HG03565 (cell line): ENCODE measurements at regions not wholly inside any gene's neighbourhood (a gene's known extent, or its start where the extent isn't known, plus 50 kb on each side); places are given as distances from the start of the nearest gene placed in this dataset.

Experiments
- ATAC-seq: cut with Tn5 transposase; IDR thresholded peaks from one replicate; pipeline ENCODE4 v1.9.1; 2021; ENCODE audit warnings: mild to moderate bottlenecking, moderate library complexity; ENCODE audit not compliant: unreplicated experiment

DNA sequence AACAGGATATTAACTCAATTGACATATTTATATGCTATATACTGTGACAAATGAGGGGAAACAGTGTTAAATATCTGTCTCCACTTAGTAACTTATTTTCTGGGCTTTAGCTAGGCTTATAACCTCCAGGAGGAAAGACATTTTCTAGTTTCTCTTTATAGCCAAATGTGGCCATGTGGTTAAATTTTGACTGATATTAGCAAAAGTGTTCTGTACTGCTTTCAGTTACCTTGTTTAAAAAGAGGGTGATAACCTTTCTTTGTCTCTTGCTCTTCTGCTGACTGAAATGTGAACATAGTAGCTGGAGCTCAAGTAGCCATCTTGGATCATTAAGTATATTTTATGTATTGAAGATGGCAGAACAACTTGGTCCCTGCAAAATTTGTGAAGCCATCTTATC lies 253.7 kb downstream of the PDHA2 start:
- ATAC-seq: no peak

DNA sequence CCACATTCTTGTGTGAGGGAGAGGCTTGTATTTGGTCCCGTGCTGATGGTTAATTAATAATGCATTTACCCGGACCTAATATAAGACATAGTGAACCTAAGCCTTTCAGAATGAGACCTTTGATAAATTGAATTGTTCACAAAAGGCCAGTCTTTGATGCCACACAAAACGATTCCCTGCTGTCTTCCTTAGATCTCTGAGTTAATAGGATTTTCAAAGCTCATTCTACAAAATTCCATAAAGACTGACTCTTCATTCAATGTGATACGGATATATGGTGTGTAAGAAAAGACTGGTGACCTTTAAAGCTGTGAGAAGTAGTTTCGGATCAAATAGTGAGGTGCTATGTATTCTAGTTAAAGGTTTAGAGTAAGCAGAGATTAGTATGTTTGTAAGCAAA lies 254.3 kb downstream of the PDHA2 start:
- ATAC-seq: no peak

DNA sequence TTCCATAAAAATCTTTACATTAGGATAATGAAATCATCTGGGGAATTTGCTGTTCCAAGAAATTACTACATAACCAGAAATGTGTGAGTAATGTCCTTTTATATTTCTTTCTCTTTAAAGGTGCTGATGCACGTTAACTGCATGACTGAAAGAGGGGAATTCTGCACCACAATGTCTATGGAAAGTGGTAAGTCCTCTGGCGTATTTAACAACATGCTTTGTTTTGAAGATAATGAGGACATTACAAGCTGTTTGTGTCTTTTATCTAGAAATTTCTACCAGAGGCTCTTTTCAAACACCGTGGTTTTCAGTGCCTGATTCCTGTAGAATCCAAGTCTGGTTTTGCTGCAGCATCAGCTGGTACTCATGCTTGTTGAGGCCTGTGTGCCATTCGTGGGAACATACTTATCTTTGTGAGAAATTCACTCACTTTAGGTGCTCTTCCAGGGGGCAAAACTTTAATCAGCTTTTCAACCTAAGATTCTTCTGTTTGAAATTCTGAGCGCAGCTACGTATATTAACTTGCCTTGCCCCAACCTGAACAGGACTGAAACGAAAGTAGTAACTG lies 257.2 kb downstream of the PDHA2 start:
- no peak for ATAC-seq

DNA sequence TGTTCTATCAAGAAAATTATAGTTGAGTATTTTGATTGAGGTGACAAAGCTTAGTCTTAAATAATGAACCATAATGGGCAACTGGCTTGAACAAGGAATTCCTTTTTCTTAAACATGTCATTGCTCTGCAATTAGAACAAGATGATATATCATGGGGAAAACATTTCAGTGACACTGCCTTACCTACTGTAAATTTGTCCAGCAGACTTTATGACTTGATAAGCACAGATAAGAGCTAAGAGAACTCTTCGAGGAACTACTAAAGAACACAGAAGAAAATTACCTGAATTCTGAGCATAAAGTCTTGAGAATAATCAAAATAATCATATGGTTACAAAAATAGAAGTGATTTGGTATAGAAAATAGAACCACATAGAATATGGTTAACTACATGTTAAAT lies 257.8 kb downstream of the PDHA2 start:
- ATAC-seq: no peak

DNA sequence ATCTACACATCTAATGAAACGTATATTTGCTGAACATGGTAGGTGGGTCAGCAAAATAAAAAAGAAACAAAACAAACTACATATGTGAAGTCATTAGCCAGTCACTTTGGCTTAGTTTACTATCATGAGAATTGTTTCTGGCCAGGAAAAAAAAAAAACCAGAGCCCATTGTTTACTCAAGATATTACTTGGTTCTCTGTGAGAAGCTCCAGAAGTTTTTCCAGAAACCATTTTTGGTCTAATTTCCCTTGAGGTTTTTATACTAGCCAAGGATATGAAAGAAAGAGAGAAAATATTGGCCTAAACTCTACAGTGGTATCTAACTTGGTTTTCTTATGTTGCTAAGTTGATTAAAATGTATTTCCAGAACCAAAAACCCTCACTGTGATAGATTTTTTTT lies 259.1 kb downstream of the PDHA2 start:
- ATAC-seq: no peak

DNA sequence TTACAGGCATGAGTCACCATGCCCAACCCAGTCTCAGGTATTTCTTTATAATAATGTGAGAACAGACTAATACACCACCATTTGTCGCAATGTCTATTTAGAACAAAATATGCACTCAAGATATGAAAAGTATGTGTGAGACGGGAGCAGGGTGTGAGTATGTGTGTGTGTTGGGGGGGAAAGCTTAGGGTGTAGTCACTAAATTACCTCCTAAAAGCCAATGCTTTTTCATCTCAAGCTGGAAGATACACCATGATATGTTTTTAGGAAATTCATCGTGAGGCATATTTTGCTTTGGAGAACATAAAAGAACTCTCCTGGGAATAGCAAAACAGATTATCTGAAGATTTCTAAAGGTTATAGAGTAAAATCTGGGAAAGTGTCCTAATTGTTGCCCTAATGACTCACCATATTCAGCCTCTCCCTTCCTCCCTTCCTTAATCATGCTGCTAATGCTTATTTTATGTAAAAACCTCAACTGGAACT lies 262.7 kb downstream of the PDHA2 start:
- no peak for ATAC-seq

DNA sequence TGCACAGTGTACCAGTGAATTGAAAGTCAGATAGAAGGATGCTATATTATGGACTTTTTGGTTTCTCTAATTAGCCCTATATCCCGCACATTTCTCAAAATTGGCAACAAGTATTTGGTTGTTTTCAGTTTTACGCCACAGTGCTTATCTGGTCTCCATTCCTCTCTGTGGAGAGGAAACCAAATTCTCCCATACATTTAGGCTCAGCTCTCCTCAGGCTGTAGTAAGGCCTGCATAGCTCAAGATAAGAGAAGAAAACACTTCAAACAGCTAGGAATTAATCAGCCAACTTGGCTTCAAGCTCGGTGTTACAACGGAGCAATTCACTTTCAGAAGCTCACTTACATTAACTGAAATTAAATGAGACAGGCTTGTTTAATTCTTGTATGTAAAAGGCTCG lies 263.2 kb downstream of the PDHA2 start:
- no peak for ATAC-seq

DNA sequence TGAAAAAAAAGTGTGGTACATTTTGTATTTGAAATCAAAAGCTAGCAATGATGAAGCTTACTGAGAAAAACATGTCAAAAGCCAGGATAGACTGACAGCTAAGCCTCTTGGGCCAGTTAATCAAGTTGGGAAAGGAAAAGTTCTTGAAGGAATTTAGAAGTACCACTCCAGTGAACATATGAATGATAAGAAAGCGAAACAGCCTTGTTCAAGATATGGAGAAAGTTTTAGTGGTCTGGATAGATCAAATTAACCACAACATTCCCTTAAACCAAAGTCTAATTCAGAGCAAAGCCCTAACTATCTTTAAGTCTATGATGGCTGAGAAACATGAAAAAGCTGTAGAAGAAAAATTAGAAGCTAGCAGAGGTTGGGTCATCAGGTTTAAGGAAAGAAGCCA lies 268.3 kb downstream of the PDHA2 start:
- ATAC-seq: no peak

DNA sequence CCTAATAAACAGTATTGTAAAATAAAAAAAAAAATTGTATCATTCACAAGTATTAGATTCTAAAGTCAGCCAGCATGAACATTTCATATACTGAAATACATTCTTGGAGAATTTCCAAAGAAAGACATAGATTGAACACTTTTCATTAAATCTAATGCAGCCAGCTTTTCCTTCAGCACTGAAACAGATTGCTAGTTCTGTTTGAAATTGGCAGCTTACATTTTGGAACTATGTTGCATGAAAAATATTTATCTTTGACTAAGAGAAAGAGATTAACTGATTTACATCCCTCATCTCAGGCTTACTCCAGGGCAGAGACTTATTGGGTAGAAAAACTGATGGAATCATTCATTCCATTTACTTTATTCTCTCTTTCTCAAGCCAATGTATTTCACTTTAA lies 272.7 kb downstream of the PDHA2 start:
- no peak for ATAC-seq

DNA sequence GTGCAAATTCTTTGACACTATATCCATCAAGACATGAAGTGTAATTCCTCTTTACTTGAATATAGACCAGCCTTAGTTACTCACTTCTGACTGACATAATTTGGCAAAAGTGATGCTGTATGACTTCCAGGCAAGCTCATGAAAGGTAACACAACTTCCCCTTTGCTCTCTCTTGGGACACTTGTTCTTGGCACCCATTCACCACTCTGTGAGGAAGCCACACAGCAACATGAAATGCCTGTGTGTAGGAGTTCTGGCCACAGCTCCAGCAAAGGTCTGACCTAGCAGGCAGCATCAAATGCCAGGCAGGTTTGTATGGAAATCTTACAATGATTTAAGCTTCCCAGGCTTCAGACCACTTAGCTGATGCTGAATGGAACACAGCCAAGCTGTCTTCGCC lies 280.3 kb downstream of the PDHA2 start:
- ATAC-seq: no peak

DNA sequence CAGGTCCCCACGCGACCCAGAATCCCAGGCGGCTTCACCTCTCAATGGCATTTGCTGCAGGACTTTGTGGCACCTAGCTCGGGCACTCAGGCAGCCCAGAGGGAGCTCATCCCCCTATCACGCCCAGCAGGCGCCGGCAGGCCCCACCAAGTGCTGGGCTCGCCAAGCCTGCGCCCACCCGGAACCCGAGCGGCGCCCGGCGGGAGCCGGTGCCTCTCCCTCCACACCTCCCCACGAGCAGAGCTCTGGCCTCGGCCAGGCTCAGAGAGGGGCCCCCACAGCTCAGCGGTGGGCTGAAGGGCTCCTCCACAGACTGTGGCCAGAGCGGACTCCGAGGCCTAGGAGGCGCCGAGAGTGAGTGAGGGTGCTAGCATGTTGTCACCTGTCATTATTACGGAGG lies 286.3 kb downstream of the PDHA2 start:
- no peak for ATAC-seq

DNA sequence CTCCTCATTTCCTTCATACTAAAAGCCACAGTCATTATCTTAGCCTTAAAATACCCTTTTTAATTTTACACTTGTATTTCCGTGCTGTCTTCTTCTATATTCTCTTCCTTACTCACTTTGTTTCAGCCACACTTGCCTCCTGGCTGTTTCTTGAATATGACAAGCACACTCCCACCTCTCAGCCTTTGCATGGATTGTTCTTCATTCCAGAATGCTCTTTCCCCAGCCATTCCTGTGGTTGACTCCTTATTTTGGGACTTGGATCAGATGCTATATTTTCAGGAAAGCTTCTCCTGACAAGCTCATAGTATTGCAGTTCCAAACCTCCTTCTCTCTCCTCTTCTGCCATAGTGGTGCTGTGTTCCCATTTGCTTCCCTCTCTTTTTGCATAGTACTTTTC lies 291.3 kb downstream of the PDHA2 start:
- no peak for ATAC-seq

DNA sequence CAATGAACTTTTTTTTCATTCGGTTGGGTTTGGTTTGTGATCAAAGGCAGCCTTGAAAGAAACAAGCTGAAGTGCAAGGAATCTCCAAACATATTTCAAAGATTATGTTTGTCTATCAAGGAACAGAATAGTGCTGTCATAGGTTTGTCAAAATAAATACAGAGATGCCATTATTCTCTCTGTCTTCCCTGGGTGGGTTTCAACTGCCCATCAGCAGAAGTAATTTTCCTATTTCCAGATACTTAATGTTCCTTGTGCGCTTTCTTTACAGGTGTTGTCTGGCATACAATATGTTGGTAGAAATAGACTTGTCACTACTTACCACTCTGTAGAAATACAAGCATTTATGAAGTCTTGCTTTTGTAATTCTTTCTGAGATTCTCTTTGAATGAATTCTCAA lies 294.9 kb downstream of the PDHA2 start:
- no peak for ATAC-seq

DNA sequence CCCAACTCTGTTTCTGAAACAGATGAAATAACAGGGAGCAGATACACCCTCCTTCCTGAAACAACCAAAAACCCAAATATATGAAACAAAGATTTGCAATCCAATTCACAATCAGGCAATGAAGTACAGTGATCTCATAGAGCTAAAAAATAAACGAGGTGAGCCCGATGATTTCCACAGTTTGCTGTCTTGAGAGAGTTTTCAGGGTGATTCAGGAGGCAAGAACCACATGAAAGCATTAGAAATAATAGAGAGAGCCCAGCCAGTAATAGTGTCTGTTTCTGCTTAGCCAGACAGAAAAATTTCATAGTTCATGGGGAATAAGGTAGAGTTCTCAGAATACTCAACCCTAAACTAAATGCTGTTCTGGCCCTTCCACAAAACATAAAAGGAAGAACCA lies 296.2 kb downstream of the PDHA2 start:
- no peak for ATAC-seq

DNA sequence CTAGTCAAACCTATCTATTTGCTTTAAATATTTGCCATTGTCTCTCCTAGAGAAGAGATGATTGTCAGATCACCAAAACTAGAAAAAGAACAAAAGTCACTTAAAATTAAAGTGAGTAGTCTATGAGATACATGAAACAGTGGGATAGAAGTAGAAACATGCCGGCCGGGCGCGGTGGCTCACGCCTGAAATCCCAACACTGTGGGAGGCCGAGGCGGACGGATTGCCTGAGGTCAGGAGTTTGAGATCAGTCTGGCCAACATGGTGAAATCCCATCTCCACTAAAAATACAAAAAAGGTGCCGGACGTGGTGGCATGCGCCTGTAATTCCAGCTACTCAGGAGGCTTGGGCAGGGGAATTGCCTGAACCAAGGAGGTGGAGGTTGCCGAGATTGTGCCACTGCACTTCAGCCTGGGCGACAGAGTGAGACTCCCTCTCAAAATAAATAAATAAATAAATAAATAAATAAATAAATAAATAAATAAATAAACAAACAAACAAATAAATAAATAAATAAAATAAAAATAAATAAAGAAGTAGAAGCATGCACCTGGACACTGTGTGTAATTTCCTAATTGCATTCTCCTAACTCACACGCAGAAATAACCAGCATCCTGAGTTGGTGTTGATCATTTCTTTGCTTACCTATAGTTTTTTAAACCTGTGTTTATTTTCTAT lies 299.5 kb downstream of the PDHA2 start:
- ATAC-seq: no peak

DNA sequence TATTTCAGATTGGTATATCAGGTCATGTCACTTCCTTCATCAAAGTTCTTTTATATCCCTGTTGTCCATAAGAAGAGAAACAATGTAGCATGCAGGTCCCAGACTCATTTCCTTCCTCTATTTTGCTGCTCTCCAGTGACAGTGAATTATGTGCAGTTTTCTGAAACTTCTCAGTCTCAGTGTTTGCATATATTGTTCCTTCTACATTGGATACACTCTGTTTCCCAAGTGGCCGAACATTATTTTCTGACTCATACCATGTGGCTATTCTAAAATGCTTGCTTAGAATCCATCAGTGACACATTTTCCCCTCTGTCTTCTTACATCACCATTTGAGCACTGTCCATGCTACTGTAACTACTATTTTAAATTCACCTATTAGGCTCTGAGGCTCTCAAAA lies 305.7 kb downstream of the PDHA2 start:
- no peak for ATAC-seq

DNA sequence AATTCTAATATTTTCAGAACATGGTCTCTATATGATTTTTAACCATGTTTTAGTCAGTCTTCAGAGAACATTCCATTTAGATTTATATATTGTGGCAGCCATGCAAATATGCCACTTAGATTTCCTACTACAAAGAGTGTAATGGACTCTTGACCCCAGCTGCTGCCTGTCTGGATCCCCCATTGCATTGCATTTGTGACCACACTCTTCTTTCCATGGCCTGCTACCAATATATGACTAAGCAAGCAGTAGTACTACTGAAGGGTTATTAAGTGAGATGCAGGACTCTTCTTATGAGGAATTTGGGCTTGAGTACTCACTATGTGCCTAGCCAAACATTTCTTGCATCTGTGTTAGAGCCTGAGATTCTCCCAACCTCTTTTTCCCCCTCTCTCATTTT lies 306.8 kb downstream of the PDHA2 start:
- ATAC-seq: no peak

DNA sequence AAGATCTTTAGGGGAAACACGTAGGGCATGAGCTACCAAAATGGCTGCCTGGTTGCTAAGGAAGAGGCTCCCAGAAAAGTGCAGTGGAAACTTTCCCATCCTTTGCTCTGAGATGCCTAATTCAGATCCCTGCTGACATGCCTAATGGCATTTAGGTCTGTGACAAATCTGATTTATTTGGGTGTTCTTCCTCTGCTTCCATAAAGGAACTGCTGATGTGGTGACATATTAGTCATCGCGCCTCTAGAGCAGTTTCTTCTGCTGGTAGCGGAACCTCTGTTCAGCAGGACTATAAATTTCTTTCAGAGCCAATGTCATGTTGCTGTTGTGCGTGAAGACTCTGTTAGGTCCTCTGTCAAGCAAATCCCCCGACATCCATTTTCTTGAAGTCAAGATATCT lies 310.0 kb downstream of the PDHA2 start:
- no peak for ATAC-seq

DNA sequence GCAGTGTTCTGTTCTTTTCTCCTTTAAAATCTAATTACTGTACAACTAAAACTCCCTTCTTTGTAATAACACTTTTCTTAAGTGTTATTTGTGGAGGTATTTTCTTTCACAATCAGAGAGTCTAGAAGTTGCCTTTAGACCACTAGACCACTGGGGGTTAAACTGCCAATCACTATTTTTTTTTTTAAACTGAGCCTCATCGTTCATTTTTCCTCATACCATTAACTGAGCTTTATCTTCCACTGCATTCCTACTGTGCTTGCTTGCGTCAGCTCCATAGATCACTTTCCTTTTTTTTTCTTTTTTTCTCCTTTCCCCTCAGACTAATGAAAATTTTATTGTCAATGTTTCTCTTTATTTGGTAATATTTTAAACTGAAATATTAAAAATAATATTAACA lies 310.6 kb downstream of the PDHA2 start:
- ATAC-seq: no peak

DNA sequence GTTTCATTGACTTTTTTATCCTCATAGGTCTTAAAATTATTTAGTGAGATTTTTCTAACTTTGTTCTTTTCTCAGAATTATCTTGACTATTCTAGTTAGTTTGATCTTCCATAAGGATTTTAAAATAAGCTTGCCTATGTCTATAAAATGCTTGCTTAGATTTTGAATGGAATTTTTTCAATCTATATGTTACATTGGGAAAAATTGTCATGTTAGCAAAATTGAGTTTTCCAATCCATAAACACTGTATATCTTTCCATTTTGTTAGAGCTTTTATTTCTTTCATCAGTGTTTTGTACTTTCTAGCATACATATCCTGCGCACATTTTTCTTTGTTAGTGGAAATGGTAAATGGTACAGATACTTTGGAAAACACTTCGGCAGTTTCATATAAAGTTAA lies 312.9 kb downstream of the PDHA2 start:
- ATAC-seq: no peak

DNA sequence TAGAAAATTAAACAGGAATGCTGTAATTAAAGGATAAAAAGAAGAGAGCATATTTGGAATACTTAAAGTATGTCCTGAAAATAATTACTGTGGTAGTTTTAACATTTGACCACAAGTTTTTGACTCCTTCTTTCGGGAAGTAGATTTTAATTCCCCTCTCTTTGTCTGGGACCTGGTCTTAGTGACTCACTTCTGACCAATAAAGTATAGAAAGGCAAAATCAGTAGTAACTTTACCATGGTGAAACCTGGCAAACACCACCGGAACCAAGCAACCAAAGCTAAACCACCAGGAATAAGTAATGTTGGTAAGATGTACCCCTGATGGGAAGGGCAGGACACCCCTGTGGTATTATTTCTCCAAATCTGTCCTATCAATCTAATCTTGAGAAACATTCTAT lies 314.8 kb downstream of the PDHA2 start:
- ATAC-seq: no peak

DNA sequence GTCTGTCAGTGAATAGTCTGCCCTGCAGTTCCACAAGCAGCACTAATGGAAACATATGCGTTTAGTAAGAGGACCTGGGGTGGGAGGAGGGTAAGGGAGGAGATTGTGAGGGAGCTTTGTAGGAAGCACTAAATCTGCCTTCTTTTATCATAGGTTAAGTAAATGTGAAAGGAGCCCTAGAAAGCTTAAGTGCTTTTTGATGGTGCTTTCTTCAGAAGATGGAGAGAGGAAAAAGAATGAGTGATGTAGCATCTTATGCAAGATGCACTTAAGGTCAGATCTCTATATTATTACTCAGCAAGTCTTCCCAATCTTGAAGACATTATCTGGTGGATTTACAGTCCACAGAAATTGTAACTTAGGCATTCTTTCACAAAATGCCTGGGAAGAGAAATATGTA lies 322.7 kb downstream of the PDHA2 start:
- no peak for ATAC-seq

DNA sequence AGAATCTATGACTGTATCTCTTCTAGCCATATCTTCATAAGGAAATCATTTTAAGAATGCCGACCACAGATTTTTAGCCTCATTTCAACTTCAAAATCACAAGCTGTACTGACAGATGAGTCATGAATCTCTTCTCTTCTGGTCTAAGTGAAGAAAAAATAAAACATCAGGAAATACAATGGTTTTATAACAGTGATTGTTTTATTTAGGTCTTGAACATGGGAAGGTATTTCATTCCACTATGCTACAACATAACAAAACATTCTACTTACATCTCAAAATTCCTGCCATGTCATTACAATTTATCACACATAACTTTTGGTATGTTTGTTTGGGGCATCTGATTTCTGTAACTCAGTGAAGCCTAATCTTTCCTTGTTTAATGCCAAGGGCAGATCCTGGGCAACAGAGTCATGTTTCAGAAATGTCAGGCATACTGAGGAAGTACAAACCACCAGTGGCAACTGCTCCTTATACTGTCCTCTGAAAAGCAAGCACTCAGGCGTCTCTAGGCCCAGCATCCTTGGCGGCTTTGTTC lies 325.0 kb downstream of the PDHA2 start:
- no peak for ATAC-seq
